Fibroblast of the aortic adventitia (primary cell): ENCODE measurements at regions not wholly inside any gene's neighbourhood (a gene's known extent, or its start where the extent isn't known, plus 50 kb on each side); places are given as distances from the start of the nearest gene placed in this dataset.
"Not testable (repeated sequence)": the region's sequence is repeated elsewhere in the genome, so short reads cannot be mapped to it uniquely, and the experiment has no call there.

ENCODE experiments used
- DNase-seq: peaks from one replicate; pipeline ENCODE4 v3.0.0-alpha.2; 2010; ENCODE audit warnings: low read depth
- H3K4me3 ChIP-seq: 2 replicates; pipeline ENCODE4 v1.5.1; 2011; ENCODE audit warnings: low read depth, mild to moderate bottlenecking, control low read depth, low read length, moderate library complexity
- CTCF ChIP-seq: IDR thresholded peaks from 2 replicates; pipeline ENCODE4 v1.5.1; 2011; ENCODE audit warnings: mild to moderate bottlenecking, low read length, control low read depth, inconsistent platforms; ENCODE audit not compliant: insufficient read depth

- no peak for DNase-seq
- H3K4me3 ChIP-seq, result no peak overlapping the region
- no peak for TF ChIP-seq CTCF
These were observed 74.9 kb upstream of the EPHA3 start for GRCh38 chr3:89032346-89033013.

GRCh38 chr3:89034723-89035122 is 72.7 kb upstream of the EPHA3 start:
- DNase-seq, H3K4me3 ChIP-seq: not testable (repeated sequence)

GRCh38 chr3:89038869-89039268 is 68.6 kb upstream of the EPHA3 start:
- DNase-seq, result no peak
- no peak for TF ChIP-seq CTCF
- H3K4me3 ChIP-seq, result no peak overlapping the region

GRCh38 chr3:89042236-89042835 is 65.1 kb upstream of the EPHA3 start:
- no peak for TF ChIP-seq CTCF
- no peak for DNase-seq
- H3K4me3 ChIP-seq, result no peak overlapping the region

- no peak for TF ChIP-seq CTCF
These were observed 64.0 kb upstream of the EPHA3 start for GRCh38 chr3:89043406-89043932.

GRCh38 chr3:89046661-89047060 is 60.8 kb upstream of the EPHA3 start:
- DNase-seq, result no peak

More at GRCh38 chr3:89043406-89043932, 64.0 kb upstream of the EPHA3 start:
- no peak overlapping the region for H3K4me3 ChIP-seq
- DNase-seq, result no peak

More at GRCh38 chr3:89046661-89047060, 60.8 kb upstream of the EPHA3 start:
- no peak overlapping the region for H3K4me3 ChIP-seq
- no peak for TF ChIP-seq CTCF
